ENCODE measurements at regions not wholly inside any gene's neighbourhood (a gene's known extent, or its start where the extent isn't known, plus 50 kb on each side); places are given as distances from the start of the nearest gene placed in this dataset.

- no peak for TF ChIP-seq CTCF (IDR thresholded peaks at IDR 0.05; ENCODE audit: poor library complexity)
- TF ChIP-seq EZH2 (IDR thresholded peaks at IDR 0.05; ENCODE audit: borderline replicate concordance), result no peak
- no peak for TF ChIP-seq EZH2phosphoT487 (IDR thresholded peaks at IDR 0.05; ENCODE audit: low read depth, severe bottlenecking, unreplicated experiment)
These were observed 447.9 kb upstream of the DSEL start for GRCh38 chr18:67964462-67964861.

Measured in hepatocyte (in vitro differentiated cells).